IMR-90 (cell line): ENCODE measurements at regions not wholly inside any gene's neighbourhood (a gene's known extent, or its start where the extent isn't known, plus 50 kb on each side); places are given as distances from the start of the nearest gene placed in this dataset.

Source experiments
- ATAC-seq: fragments of 200-7000 bp; cut with Tn5 transposase; 2 replicates; pipeline ENCODE4 v1.9.1; 2020; ENCODE audit warnings: low read depth, mild to moderate bottlenecking, moderate library complexity
- BruUV-seq: library from RNA; stranded (reverse); fragments of 400-500 nt; replicated peaks from 2 replicates; lab custom pipeline; 2021; lab: Mats Ljungman, UMichigan
- CTCF ChIA-PET: fragments of 300-600 bp; formaldehyde crosslinking; extraction: SDS; loops from one replicate; lab custom pipeline; 2021; ENCODE audit warnings: antibody characterized with exemption; lab: Yijun Ruan, JAX
- POLR2A ChIA-PET: fragments of 300-600 bp; sonication (Branson Sonifier 250); formaldehyde crosslinking; loops from one replicate; lab custom pipeline; 2022; ENCODE audit warnings: antibody characterized with exemption; ENCODE audit not compliant: unreplicated experiment; lab: Charles Lee
- DNase-seq: peaks from one replicate; pipeline ENCODE4 v3.0.0; 2013
- H2AFZ ChIP-seq: replicated peaks from 2 replicates; pipeline ENCODE3; 2013; ENCODE audit warnings: low read length, mild to moderate bottlenecking; ENCODE audit not compliant: poor library complexity
- H2AK5ac ChIP-seq: 2 replicates; pipeline ENCODE4 v1.6.1; 2013; ENCODE audit warnings: low read depth, low read length, inconsistent platforms
- H2AK9ac ChIP-seq: replicated peaks from 2 replicates; pipeline ENCODE3; 2013; ENCODE audit warnings: mild to moderate bottlenecking, low read depth, low read length, moderate library complexity; ENCODE audit not compliant: poor library complexity
- H2BK120ac ChIP-seq: 2 replicates; pipeline ENCODE4 v1.6.1; 2013; ENCODE audit warnings: low read depth, low read length, inconsistent platforms
- H2BK15ac ChIP-seq: 3 replicates; pipeline ENCODE4 v1.6.1; 2013; ENCODE audit warnings: low read depth, low read length, inconsistent platforms
- H2BK20ac ChIP-seq: 2 replicates; pipeline ENCODE4 v1.6.1; 2013; ENCODE audit warnings: low read depth, mild to moderate bottlenecking, inconsistent platforms, low read length, moderate library complexity
- H2BK5ac ChIP-seq: 2 replicates; pipeline ENCODE4 v1.6.1; 2013; ENCODE audit warnings: mild to moderate bottlenecking, low read depth, low read length, inconsistent platforms; ENCODE audit not compliant: poor library complexity, severe bottlenecking
- H3K14ac ChIP-seq: replicated peaks from 2 replicates; pipeline ENCODE4 v1.6.1; 2013; ENCODE audit warnings: low read depth, low read length, inconsistent platforms
- H3K18ac ChIP-seq: 2 replicates; pipeline ENCODE4 v1.6.1; 2013; ENCODE audit warnings: low read depth, low read length, control low read depth
- H3K23ac ChIP-seq: 2 replicates; pipeline ENCODE4 v1.6.1; 2013; ENCODE audit warnings: low read depth, low read length, inconsistent platforms
- H3K27ac ChIP-seq: 2 replicates; pipeline ENCODE4 v1.5.1; 2013; ENCODE audit warnings: mild to moderate bottlenecking, control low read depth, low read length; ENCODE audit not compliant: insufficient read depth
- H3K27me3 ChIP-seq: 2 replicates; pipeline ENCODE4 v1.6.1; 2013; ENCODE audit warnings: low read length; ENCODE audit not compliant: control insufficient read depth, insufficient read depth
- H3K36me3 ChIP-seq: 2 replicates; pipeline ENCODE4 v1.6.1; 2013; ENCODE audit warnings: low read length, mixed read lengths; ENCODE audit not compliant: control insufficient read depth, insufficient read depth
- H3K4ac ChIP-seq: 2 replicates; pipeline ENCODE4 v1.6.1; 2013; ENCODE audit warnings: low read depth, low read length, inconsistent platforms
- H3K4me1 ChIP-seq: 2 replicates; pipeline ENCODE4 v1.6.1; 2013; ENCODE audit warnings: low read length, mixed read lengths; ENCODE audit not compliant: control insufficient read depth, insufficient read depth
- H3K4me2 ChIP-seq: 2 replicates; pipeline ENCODE4 v1.6.1; 2013; ENCODE audit warnings: low read depth, mild to moderate bottlenecking, control low read depth, low read length, moderate library complexity
- H3K4me3 ChIP-seq: 2 replicates; pipeline ENCODE4 v1.5.1; 2013; ENCODE audit warnings: low read depth, mild to moderate bottlenecking, control low read depth, low read length, moderate library complexity; ENCODE audit not compliant: insufficient read depth
- H3K56ac ChIP-seq: 2 replicates; pipeline ENCODE4 v1.6.1; 2013; ENCODE audit warnings: low read length, inconsistent platforms; ENCODE audit not compliant: insufficient read depth; ENCODE audit errors: extremely low read depth
- H3K79me1 ChIP-seq, 2 experiments: 2 replicates each; pipeline ENCODE4 v1.6.1; 2013; ENCODE audit warnings: low read length in 2 of 2, inconsistent platforms in 1 of 2, low read depth in 1 of 2
- H3K9ac ChIP-seq: 2 replicates; pipeline ENCODE4 v1.6.1; 2013; ENCODE audit warnings: low read depth, low read length, control low read depth
- H3K9me1 ChIP-seq: 2 replicates; pipeline ENCODE4 v1.6.1; 2013; ENCODE audit warnings: low read length, inconsistent platforms; ENCODE audit not compliant: insufficient read depth
- H3K9me3 ChIP-seq: 2 replicates; pipeline ENCODE4 v1.6.1; 2013; ENCODE audit warnings: low read length; ENCODE audit not compliant: control insufficient read depth, insufficient read depth
- H4K20me1 ChIP-seq: 2 replicates; pipeline ENCODE4 v1.6.1; 2013; ENCODE audit warnings: low read length, inconsistent platforms; ENCODE audit not compliant: insufficient read depth
- H4K5ac ChIP-seq: 2 replicates; pipeline ENCODE4 v1.6.1; 2013; ENCODE audit warnings: mild to moderate bottlenecking, low read depth, low read length, control low read depth
- H4K8ac ChIP-seq, 2 experiments: 2 replicates each; pipeline ENCODE4 v1.6.1; 2013; ENCODE audit warnings: low read depth in 2 of 2, low read length in 2 of 2, control low read depth in 1 of 2, inconsistent platforms in 1 of 2
- H4K91ac ChIP-seq: 2 replicates; pipeline ENCODE4 v1.6.1; 2013; ENCODE audit warnings: low read depth, low read length, inconsistent platforms; ENCODE audit not compliant: insufficient read depth
- CEBPB ChIP-seq: IDR thresholded peaks from 2 replicates; pipeline ENCODE4 v1.6.1; 2012; ENCODE audit warnings: low read depth, low read length, improper control_type of control experiment
- MAFK ChIP-seq: IDR thresholded peaks from 2 replicates; pipeline ENCODE4 v1.6.1; 2012; ENCODE audit warnings: low read depth, low read length, improper control_type of control experiment
- MXI1 ChIP-seq: IDR thresholded peaks from 2 replicates; pipeline ENCODE4 v1.6.1; 2012; ENCODE audit warnings: low read depth, mild to moderate bottlenecking, low read length, moderate library complexity, borderline replicate concordance
- NFE2L2 ChIP-seq: fragments of 150-350 bp; IDR thresholded peaks from 2 replicates; pipeline ENCODE4 v1.6.1; 2016; ENCODE audit warnings: low read depth, mild to moderate bottlenecking, low read length
- POLR2A ChIP-seq: IDR thresholded peaks from 2 replicates; pipeline ENCODE4 v1.6.1; 2012; ENCODE audit warnings: mild to moderate bottlenecking, low read depth, low read length
- RFX5 ChIP-seq: IDR thresholded peaks from 2 replicates; pipeline ENCODE4 v1.8.0; 2012; ENCODE audit warnings: low read depth, mild to moderate bottlenecking, low read length, moderate library complexity
- WGBS, 2 experiments: methylation state at CpG; one replicate each; pipeline versions ENCODE4 v1.1.5 to v1.1.7; 2013; ENCODE audit warnings: missing lambda C conversion rate in 2 of 2; ENCODE audit not compliant: insufficient read length in 1 of 2; ENCODE audit errors: extremely low coverage in 2 of 2; 5-methylcytosine and 5-hydroxymethylcytosine counted together
- dilution Hi-C: fragments of 300-500 bp; cut with HindIII; formaldehyde crosslinking; loops from one replicate; pipeline ENCODE4 v1.14.3; 2018; ENCODE audit warnings: low sequenced_read_pairs; ENCODE audit not compliant: unreplicated experiment
- in situ Hi-C: fragments of 300-500 bp; cut with MboI; formaldehyde crosslinking; loops from 3 replicates; pipeline ENCODE4 v1.14.3; 2019; ENCODE audit warnings: low sequenced_read_pairs, inconsistent platforms, mixed read lengths
- intact Hi-C: fragments of 100-400 bp; cut with micrococcal nuclease; formaldehyde crosslinking; loops from 2 replicates; pipeline ENCODE4 v1.10.0; 2022
- TF ChIP-seq, protein P1 (sequence below): conservative IDR thresholded peaks from 2 replicates; pipeline ENCODE4 v1.5.1; 2012; ENCODE audit warnings: mild to moderate bottlenecking, low read depth, low read length, improper control_type of control experiment

DNA sequence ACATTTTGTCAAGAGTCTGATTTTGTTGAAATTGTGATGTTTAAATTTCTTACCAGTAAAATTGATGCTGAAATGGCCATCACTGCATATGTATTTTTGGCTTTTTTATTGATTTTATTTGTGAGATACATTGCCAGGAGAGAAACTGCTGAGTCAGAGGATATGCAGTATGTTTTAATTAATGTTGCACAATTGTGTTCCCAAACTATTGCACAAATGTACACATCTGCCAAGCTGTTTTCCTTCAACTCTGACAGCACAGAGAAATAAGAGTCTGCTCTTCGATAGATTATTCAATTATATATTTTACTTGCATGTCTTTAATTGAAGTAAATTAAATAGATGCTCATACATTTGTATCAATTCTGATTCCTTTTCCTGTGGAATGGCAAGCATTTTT lies 640.2 kb upstream of the LUZP2 start:
- Histone ChIP-seq H3K4me3 (no peak overlapping the region), H2BK15ac (no peak overlapping the region), H3K9me1 (no peaks in the 10 kb centered on the region), H3K27me3 (no peaks in the 10 kb centered on the region), H3K14ac (no peak overlapping the region), H2AK5ac (no peak overlapping the region), H3K79me1 (no peaks in the 10 kb centered on the region), H3K36me3 (no peaks in the 10 kb centered on the region), H2BK20ac (no peak overlapping the region; the same call in 1 of the 2 replicates), H2BK120ac (peak overlapping the region; percentile 39; the same call in 1 of the 2 replicates), H4K5ac (peak overlapping the region; percentile 63; the same call in 1 of the 2 replicates), H3K4me1 (0 out of 2 replicates have a peak, but pooled peaks cover 2% of the 10 kb centered on the region), H3K4me2 (peak overlapping the region; percentile 46; the same call in 1 of the 2 replicates), H2AFZ (no peak overlapping the region), H2BK5ac (peak overlapping the region; percentile 73), H3K9ac (no peak overlapping the region), H3K23ac (no peak overlapping the region), H3K4ac (no peak overlapping the region), H3K27ac (peak overlapping the region; percentile 71; the same call in 1 of the 2 replicates), H3K18ac (peak overlapping the region; percentile 80), H4K20me1 (no peaks in the 10 kb centered on the region), H4K91ac (no peak overlapping the region), H4K8ac (peak overlapping the region in 1 of 2 experiments; percentile 20; a peak in 1 of 4 replicates), H2AK9ac (no peak overlapping the region), H3K56ac (no peak overlapping the region), H3K9me3 (0 out of 2 replicates have a peak, but pooled peaks cover 2% of the 10 kb centered on the region)
- WGBS, 2 experiments: no CpG with 5 or more reads among the region's 1 CpG
- intact Hi-C loops: no loop called here
- BruUV-seq: no TSS peak
- in situ Hi-C loops: no loop called here
- CTCF ChIA-PET: no interaction called here
- ATAC-seq: peak; percentile 27; the same call in 1 of the 2 replicates
- peak; percentile 67 for DNase-seq
- TF ChIP-seq POLR2A: no peak
- TF ChIP-seq, protein P1, sequence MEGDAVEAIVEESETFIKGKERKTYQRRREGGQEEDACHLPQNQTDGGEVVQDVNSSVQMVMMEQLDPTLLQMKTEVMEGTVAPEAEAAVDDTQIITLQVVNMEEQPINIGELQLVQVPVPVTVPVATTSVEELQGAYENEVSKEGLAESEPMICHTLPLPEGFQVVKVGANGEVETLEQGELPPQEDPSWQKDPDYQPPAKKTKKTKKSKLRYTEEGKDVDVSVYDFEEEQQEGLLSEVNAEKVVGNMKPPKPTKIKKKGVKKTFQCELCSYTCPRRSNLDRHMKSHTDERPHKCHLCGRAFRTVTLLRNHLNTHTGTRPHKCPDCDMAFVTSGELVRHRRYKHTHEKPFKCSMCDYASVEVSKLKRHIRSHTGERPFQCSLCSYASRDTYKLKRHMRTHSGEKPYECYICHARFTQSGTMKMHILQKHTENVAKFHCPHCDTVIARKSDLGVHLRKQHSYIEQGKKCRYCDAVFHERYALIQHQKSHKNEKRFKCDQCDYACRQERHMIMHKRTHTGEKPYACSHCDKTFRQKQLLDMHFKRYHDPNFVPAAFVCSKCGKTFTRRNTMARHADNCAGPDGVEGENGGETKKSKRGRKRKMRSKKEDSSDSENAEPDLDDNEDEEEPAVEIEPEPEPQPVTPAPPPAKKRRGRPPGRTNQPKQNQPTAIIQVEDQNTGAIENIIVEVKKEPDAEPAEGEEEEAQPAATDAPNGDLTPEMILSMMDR: no peak
- peak; percentile 90 for TF ChIP-seq CEBPB
- TF ChIP-seq RFX5: no peak
- peak; percentile 98 for TF ChIP-seq MAFK
- no peak for TF ChIP-seq MXI1
- peak; percentile 89 for TF ChIP-seq NFE2L2
- POLR2A ChIA-PET: no interaction called here
- dilution Hi-C loops: no loop called here
